Parathyroid adenoma (tissue), 2 donors: ENCODE measurements at regions not wholly inside any gene's neighbourhood (a gene's known extent, or its start where the extent isn't known, plus 50 kb on each side); places are given as distances from the start of the nearest gene placed in this dataset.

Experiments used
- H2AFZ ChIP-seq: fragments of 300-600 bp; sonication (generic); one replicate; pipeline ENCODE4 v1.7.0; 2017; ENCODE audit warnings: antibody characterized with exemption, mild to moderate bottlenecking
- H3K27ac ChIP-seq: fragments of 300-600 bp; sonication (generic); one replicate; pipeline ENCODE4 v1.7.0; 2017
- H3K27me3 ChIP-seq: fragments of 300-600 bp; sonication (generic); one replicate; pipeline ENCODE4 v1.7.0; 2017; ENCODE audit warnings: low read length; ENCODE audit not compliant: control insufficient read depth, insufficient read depth
- H3K36me3 ChIP-seq: fragments of 300-600 bp; sonication (generic); one replicate; pipeline ENCODE4 v1.7.0; 2017; ENCODE audit warnings: low read length; ENCODE audit not compliant: control insufficient read depth, insufficient read depth
- H3K4me1 ChIP-seq: fragments of 300-600 bp; sonication (generic); one replicate; pipeline ENCODE4 v1.7.0; 2017; ENCODE audit warnings: control low read depth
- H3K4me2 ChIP-seq: fragments of 300-600 bp; sonication (generic); one replicate; pipeline ENCODE4 v1.7.0; 2017; ENCODE audit warnings: low read length
- H3K4me3 ChIP-seq: fragments of 300-600 bp; sonication (generic); one replicate; pipeline ENCODE4 v1.7.0; 2017; ENCODE audit warnings: low read depth, low read length
- H3K79me2 ChIP-seq: fragments of 300-600 bp; sonication (generic); one replicate; pipeline ENCODE4 v1.7.0; 2017; ENCODE audit warnings: control low read depth
- H3K9ac ChIP-seq: fragments of 300-600 bp; sonication (generic); one replicate; pipeline ENCODE4 v1.7.0; 2017; ENCODE audit warnings: mild to moderate bottlenecking
- H3K9me3 ChIP-seq: fragments of 300-600 bp; sonication (generic); one replicate; pipeline ENCODE4 v1.7.0; 2017; ENCODE audit warnings: low read length; ENCODE audit not compliant: control insufficient read depth
- TF ChIP-seq, protein P1 (sequence below): fragments of 300-600 bp; sonication (generic); IDR thresholded peaks from one replicate; pipeline ENCODE4 v1.7.0; 2017; ENCODE audit warnings: antibody characterized with exemption, mild to moderate bottlenecking
- donor health status: primary hyperparathyroidism.

GRCh38 chr2:60234274-60234986, 319.0 kb downstream of the BCL11A start:
- Histone ChIP-seq H3K4me2 (no peak overlapping the region), H3K4me1 (no peaks in the 10 kb centered on the region), H3K4me3 (no peak overlapping the region), H3K9me3 (no peaks in the 10 kb centered on the region), H3K27ac (no peak overlapping the region), H3K79me2 (no peaks in the 10 kb centered on the region), H2AFZ (no peak overlapping the region), H3K27me3 (no peaks in the 10 kb centered on the region), H3K9ac (no peak overlapping the region), H3K36me3 (no peaks in the 10 kb centered on the region)
- TF ChIP-seq, protein P1, sequence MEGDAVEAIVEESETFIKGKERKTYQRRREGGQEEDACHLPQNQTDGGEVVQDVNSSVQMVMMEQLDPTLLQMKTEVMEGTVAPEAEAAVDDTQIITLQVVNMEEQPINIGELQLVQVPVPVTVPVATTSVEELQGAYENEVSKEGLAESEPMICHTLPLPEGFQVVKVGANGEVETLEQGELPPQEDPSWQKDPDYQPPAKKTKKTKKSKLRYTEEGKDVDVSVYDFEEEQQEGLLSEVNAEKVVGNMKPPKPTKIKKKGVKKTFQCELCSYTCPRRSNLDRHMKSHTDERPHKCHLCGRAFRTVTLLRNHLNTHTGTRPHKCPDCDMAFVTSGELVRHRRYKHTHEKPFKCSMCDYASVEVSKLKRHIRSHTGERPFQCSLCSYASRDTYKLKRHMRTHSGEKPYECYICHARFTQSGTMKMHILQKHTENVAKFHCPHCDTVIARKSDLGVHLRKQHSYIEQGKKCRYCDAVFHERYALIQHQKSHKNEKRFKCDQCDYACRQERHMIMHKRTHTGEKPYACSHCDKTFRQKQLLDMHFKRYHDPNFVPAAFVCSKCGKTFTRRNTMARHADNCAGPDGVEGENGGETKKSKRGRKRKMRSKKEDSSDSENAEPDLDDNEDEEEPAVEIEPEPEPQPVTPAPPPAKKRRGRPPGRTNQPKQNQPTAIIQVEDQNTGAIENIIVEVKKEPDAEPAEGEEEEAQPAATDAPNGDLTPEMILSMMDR = no peak

- no peaks in the 10 kb centered on the region for H3K79me2 ChIP-seq
- no peaks in the 10 kb centered on the region for H3K27me3 ChIP-seq
- H3K4me1 ChIP-seq = no peaks in the 10 kb centered on the region
- H3K9ac ChIP-seq = no peak overlapping the region
- TF ChIP-seq, protein P1 = no peak
- H3K4me3 ChIP-seq = no peak overlapping the region
- H2AFZ ChIP-seq = no peak overlapping the region
- H3K27ac ChIP-seq = no peak overlapping the region
- H3K4me2 ChIP-seq = no peak overlapping the region
- H3K36me3 ChIP-seq = no peaks in the 10 kb centered on the region
- H3K9me3 ChIP-seq = no peaks in the 10 kb centered on the region
Measured at GRCh38 chr2:60230596-60230995, 322.9 kb downstream of the BCL11A start.

- Histone ChIP-seq H3K4me1 (no peaks in the 10 kb centered on the region), H3K9ac (no peak overlapping the region), H3K9me3 (no peaks in the 10 kb centered on the region), H3K4me3 (no peak overlapping the region), H3K4me2 (no peak overlapping the region), H2AFZ (no peak overlapping the region), H3K27ac (no peak overlapping the region), H3K36me3 (no peaks in the 10 kb centered on the region), H3K27me3 (no peaks in the 10 kb centered on the region), H3K79me2 (no peaks in the 10 kb centered on the region)
- TF ChIP-seq, protein P1 = no peak
Measured at GRCh38 chr2:60230037-60230436, 323.4 kb downstream of the BCL11A start.

DNA sequence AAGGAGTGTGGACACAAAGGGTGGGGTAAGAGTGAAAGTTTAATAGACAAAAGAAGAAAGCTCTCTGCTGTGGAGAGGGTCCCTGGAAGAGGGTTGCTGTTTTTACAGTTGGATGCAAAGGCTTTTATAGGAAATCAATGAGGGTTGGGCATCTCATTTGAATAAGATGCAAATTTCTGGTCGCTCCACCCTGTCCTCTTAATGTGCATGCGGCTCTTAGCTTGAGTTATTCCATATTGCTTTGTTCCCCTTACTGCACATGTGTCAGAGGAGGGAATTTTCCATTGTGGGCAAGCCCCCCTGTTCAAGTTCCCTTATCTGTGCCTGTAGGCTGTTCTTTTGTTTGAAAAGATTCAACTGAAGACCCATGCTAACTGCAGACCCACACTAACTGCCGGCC, 326.5 kb downstream of the BCL11A start:
- H2AFZ ChIP-seq = no peak overlapping the region
- H3K9me3 ChIP-seq = no peaks in the 10 kb centered on the region
- H3K79me2 ChIP-seq = no peaks in the 10 kb centered on the region

More for the DNA sequence above, 326.5 kb downstream of the BCL11A start:
- Histone ChIP-seq H3K4me2 (no peak overlapping the region), H3K27me3 (no peaks in the 10 kb centered on the region), H3K4me3 (no peak overlapping the region), H3K27ac (no peak overlapping the region), H3K4me1 (no peaks in the 10 kb centered on the region), H3K36me3 (no peaks in the 10 kb centered on the region), H3K9ac (no peak overlapping the region)
- TF ChIP-seq, protein P1 = no peak
